ENCODE measurements at regions not wholly inside any gene's neighbourhood (a gene's known extent, or its start where the extent isn't known, plus 50 kb on each side); places are given as distances from the start of the nearest gene placed in this dataset.
"Not testable (repeated sequence)": the region's sequence is repeated elsewhere in the genome, so short reads cannot be mapped to it uniquely, and the experiment has no call there.

GRCh38 chr3:107465064-107465631 is 57.6 kb upstream of the BBX start:
- WGBS, result 89% methylated on average over 3 of the region's 3 CpGs
- no peak for DNase-seq (ENCODE audit: low spot score)

GRCh38 chr3:107468782-107469181 is 54.0 kb upstream of the BBX start:
- no peaks in the 10 kb centered on the region for H3K36me3 ChIP-seq (ENCODE audit: control insufficient read depth in 4 of 4, insufficient read depth in 3 of 4, low read depth in 1 of 4, low read length in 3 of 4)
- no peaks in the 10 kb centered on the region for H3K4me1 ChIP-seq (ENCODE audit: control insufficient read depth in 4 of 4, insufficient read depth in 4 of 4, low read length in 3 of 4)
- no peak overlapping the region for H3K27ac ChIP-seq (ENCODE audit: low read depth in 1 of 2, low read length in 2 of 2)
- no peaks in the 10 kb centered on the region for H3K9me3 ChIP-seq (ENCODE audit: control insufficient read depth in 4 of 4, low read length in 3 of 4)
- H3K27me3 ChIP-seq (ENCODE audit: control insufficient read depth in 4 of 4, insufficient read depth in 4 of 4, low read length in 3 of 4), result no peaks in the 10 kb centered on the region
- no peak for DNase-seq (ENCODE audit: low spot score)
- no peak overlapping the region for H3K4me3 ChIP-seq (ENCODE audit: low read depth in 1 of 3, low read length in 3 of 3)
- WGBS, result 75% methylated on average over 1 of the region's 1 CpG
- no peak overlapping the region for H3K9ac ChIP-seq (ENCODE audit: low read depth in 1 of 2, low read length in 2 of 2)
- no peak for TF ChIP-seq CTCF (IDR thresholded peaks at IDR 0.05; ENCODE audit: low read depth, low read length, missing input control)
- no peak for TF ChIP-seq GABPA (IDR thresholded peaks at IDR 0.05 in 1 of 2, conservative IDR thresholded peaks at IDR 0.05 in 1 of 2)
- no peak for TF ChIP-seq HNF4A (conservative IDR thresholded peaks at IDR 0.05)
- TF ChIP-seq SP1 (IDR thresholded peaks at IDR 0.05), result no peak
- TF ChIP-seq EGR1 (IDR thresholded peaks at IDR 0.05; ENCODE audit: low read depth in 2 of 2), result no peak
- TF ChIP-seq MAX (IDR thresholded peaks at IDR 0.05), result no peak
- no peak for TF ChIP-seq TAF1 (conservative IDR thresholded peaks at IDR 0.05)
- no peak for TF ChIP-seq ZBTB33 (IDR thresholded peaks at IDR 0.05)
- no peak for TF ChIP-seq JUND (IDR thresholded peaks at IDR 0.05)
- no peak for TF ChIP-seq NR2F2 (IDR thresholded peaks at IDR 0.05)

More at GRCh38 chr3:107465064-107465631, 57.6 kb upstream of the BBX start:
- Histone ChIP-seq H3K27me3 (ENCODE audit: control insufficient read depth in 4 of 4, insufficient read depth in 4 of 4, low read length in 3 of 4) (no peaks in the 10 kb centered on the region), H3K9me3 (ENCODE audit: control insufficient read depth in 4 of 4, low read length in 3 of 4) (no peaks in the 10 kb centered on the region), H3K4me3 (ENCODE audit: low read depth in 1 of 3, low read length in 3 of 3) (no peak overlapping the region), H3K4me1 (ENCODE audit: control insufficient read depth in 4 of 4, insufficient read depth in 4 of 4, low read length in 3 of 4) (no peaks in the 10 kb centered on the region), H3K36me3 (ENCODE audit: control insufficient read depth in 4 of 4, insufficient read depth in 3 of 4, low read depth in 1 of 4, low read length in 3 of 4) (no peaks in the 10 kb centered on the region), H3K27ac (ENCODE audit: low read depth in 1 of 2, low read length in 2 of 2) (no peak overlapping the region), H3K9ac (ENCODE audit: low read depth in 1 of 2, low read length in 2 of 2) (no peak overlapping the region)
- TF ChIP-seq HNF4A (conservative IDR thresholded peaks at IDR 0.05) (no peak), JUND (IDR thresholded peaks at IDR 0.05) (no peak), RAD21 (IDR thresholded peaks at IDR 0.05) (no peak), HNF4G (IDR thresholded peaks at IDR 0.05) (no peak), MAX (IDR thresholded peaks at IDR 0.05) (no peak), FOXA1 (IDR thresholded peaks at IDR 0.05) (no peak), TAF1 (conservative IDR thresholded peaks at IDR 0.05) (no peak), SP1 (IDR thresholded peaks at IDR 0.05) (no peak), NR2F2 (IDR thresholded peaks at IDR 0.05) (no peak), RXRA (IDR thresholded peaks at IDR 0.05) (no peak), CTCF (IDR thresholded peaks at IDR 0.05; ENCODE audit: low read depth, low read length, missing input control) (no peak), GABPA (IDR thresholded peaks at IDR 0.05 in 1 of 2, conservative IDR thresholded peaks at IDR 0.05 in 1 of 2) (no peak)

GRCh38 chr3:107470496-107470895 is 52.3 kb upstream of the BBX start:
- not testable (repeated sequence) for H3K4me3 ChIP-seq (ENCODE audit: low read depth in 1 of 3, low read length in 3 of 3); H3K27me3 ChIP-seq (ENCODE audit: control insufficient read depth in 4 of 4, insufficient read depth in 4 of 4, low read length in 3 of 4); H3K9me3 ChIP-seq (ENCODE audit: control insufficient read depth in 4 of 4, low read length in 3 of 4); H3K36me3 ChIP-seq (ENCODE audit: control insufficient read depth in 4 of 4, insufficient read depth in 3 of 4, low read depth in 1 of 4, low read length in 3 of 4); H3K9ac ChIP-seq (ENCODE audit: low read depth in 1 of 2, low read length in 2 of 2); H3K4me1 ChIP-seq (ENCODE audit: control insufficient read depth in 4 of 4, insufficient read depth in 4 of 4, low read length in 3 of 4); H3K27ac ChIP-seq (ENCODE audit: low read depth in 1 of 2, low read length in 2 of 2); DNase-seq (ENCODE audit: low spot score)
- 32% methylated on average over 8 of the region's 8 CpGs for WGBS
